ENCODE measurements at regions not wholly inside any gene's neighbourhood (a gene's known extent, or its start where the extent isn't known, plus 50 kb on each side); places are given as distances from the start of the nearest gene placed in this dataset.

GRCh38 chr18:24631243-24632025 is 171.0 kb downstream of the HRH4 start:
- no peak overlapping the region for H3K56ac ChIP-seq (ENCODE audit: insufficient read length, low read depth, low read length)
- H3K27ac Mint-ChIP-seq, result no peak overlapping the region
- H3K36me3 Mint-ChIP-seq (ENCODE audit: insufficient read depth in 1 of 3, low read depth in 3 of 3), result no peaks in the 10 kb centered on the region
- no peaks in the 10 kb centered on the region for H3K9me3 Mint-ChIP-seq
- H2BK5ac ChIP-seq (ENCODE audit: insufficient read length, low read length), result no peak overlapping the region
- H3K4me1 ChIP-seq (ENCODE audit: insufficient read depth, low read length), result no peaks in the 10 kb centered on the region
- H2BK120ac ChIP-seq (ENCODE audit: low read depth, low read length, poor library complexity, severe bottlenecking), result no peak overlapping the region
- H4K8ac ChIP-seq (replicated peaks; ENCODE audit: insufficient read length, low read depth, low read length), result no peak overlapping the region
- no peaks in the 10 kb centered on the region for H3K79me2 ChIP-seq (ENCODE audit: insufficient read depth, low read length)
- H3K14ac ChIP-seq (ENCODE audit: insufficient read depth, low read length), result no peak overlapping the region
- peaks cover 13 to 25% of the 10 kb centered on the region in 2 experiments for H3K4me1 Mint-ChIP-seq
- H3K4me2 ChIP-seq (ENCODE audit: insufficient read depth, insufficient read length, low read length), result no peak overlapping the region
- no peak overlapping the region for H3K4me3 Mint-ChIP-seq
- H3K27me3 Mint-ChIP-seq (ENCODE audit: low read depth), result no peaks in the 10 kb centered on the region; the same call in 1 of the 2 replicates
- no peak overlapping the region for H2BK20ac ChIP-seq (ENCODE audit: low read depth, low read length, poor library complexity, severe bottlenecking)
- no peaks in the 10 kb centered on the region for H4K20me1 ChIP-seq (ENCODE audit: control insufficient read depth, insufficient read depth, insufficient read length)
- no peaks in the 10 kb centered on the region for H3K9me3 ChIP-seq (ENCODE audit: control insufficient read depth, low read depth, low read length)
- H2BK12ac ChIP-seq (ENCODE audit: insufficient read length, low read depth, low read length), result no peak overlapping the region
- H3T11ph ChIP-seq (ENCODE audit: low read length), result no peak overlapping the region
- no peak overlapping the region for H2BK15ac ChIP-seq (ENCODE audit: low read depth, low read length)
- no peak overlapping the region for H3K23ac ChIP-seq (ENCODE audit: insufficient read length, low read depth, low read length)
- H3K23me2 ChIP-seq (ENCODE audit: insufficient read length, low read depth, low read length, poor library complexity, severe bottlenecking), result peaks cover 3% of the 10 kb centered on the region
- H3K27ac ChIP-seq (ENCODE audit: insufficient read length, low read depth, low read length), result no peak overlapping the region
- H3K18ac ChIP-seq (ENCODE audit: insufficient read length, low read depth, low read length), result no peak overlapping the region
- TF ChIP-seq CTCF (conservative IDR thresholded peaks at IDR 0.05), result peak; percentile 45; the same call in 2 of the 3 replicates
- WGBS (ENCODE audit: extremely low coverage, insufficient read length, low lambda C conversion rate), result no CpG with 5 or more reads among the region's 21 CpGs
- DNase-seq, result peak; percentile 53
- no peaks in the 10 kb centered on the region for H3K27me3 ChIP-seq (ENCODE audit: insufficient read depth, low read length)
- no peaks in the 10 kb centered on the region for H3K79me1 ChIP-seq (ENCODE audit: insufficient read depth, low read depth, low read length, poor library complexity, severe bottlenecking)
- no peak overlapping the region for H3K4ac ChIP-seq (ENCODE audit: low read depth, low read length)
- no peak overlapping the region for H3K9ac ChIP-seq (ENCODE audit: extremely low read depth, insufficient read length, low read length)
- H4K91ac ChIP-seq (ENCODE audit: insufficient read length, low read depth, low read length), result no peak overlapping the region
- no peak overlapping the region for H2AK5ac ChIP-seq (ENCODE audit: insufficient read length, low read length)
- H4K5ac ChIP-seq (ENCODE audit: insufficient read length, low read depth, low read length), result no peak overlapping the region
- no peak overlapping the region for H2AFZ ChIP-seq (ENCODE audit: low read length)
